HFFc6 (cell line): ENCODE measurements at regions not wholly inside any gene's neighbourhood (a gene's known extent, or its start where the extent isn't known, plus 50 kb on each side); places are given as distances from the start of the nearest gene placed in this dataset.
"Not testable (repeated sequence)": the region's sequence is repeated elsewhere in the genome, so short reads cannot be mapped to it uniquely, and the experiment has no call there.

Experiments used
- DNase-seq: peaks from one replicate; pipeline ENCODE4 v3.0.0-alpha.2; 2018
- H3K27ac Mint-ChIP-seq: 2 replicates; pipeline ENCODE4 v1.8.0; 2020; ENCODE audit warnings: mild to moderate bottlenecking, mixed read lengths
- H3K27me3 Mint-ChIP-seq: 2 replicates; pipeline ENCODE4 v1.8.0; 2021; ENCODE audit warnings: mild to moderate bottlenecking, moderate library complexity, mixed read lengths; ENCODE audit not compliant: insufficient read depth
- H3K36me3 Mint-ChIP-seq: 2 replicates; pipeline ENCODE4 v1.8.0; 2021; ENCODE audit warnings: low read depth, mixed read lengths
- H3K4me1 Mint-ChIP-seq: 2 replicates; pipeline ENCODE4 v1.8.0; 2020; ENCODE audit warnings: low read depth, mixed read lengths
- H3K4me3 Mint-ChIP-seq: 2 replicates; pipeline ENCODE4 v1.8.0; 2020; ENCODE audit warnings: mild to moderate bottlenecking, moderate library complexity, mixed read lengths
- H3K9me3 Mint-ChIP-seq: 2 replicates; pipeline ENCODE4 v1.8.0; 2020; ENCODE audit warnings: mild to moderate bottlenecking, mixed read lengths
- TF ChIP-seq, protein P1 (sequence below): fragments of 200-600 bp; sonication (generic); IDR thresholded peaks from 2 replicates; pipeline ENCODE4 v1.5.0; 2021; ENCODE audit warnings: antibody characterized with exemption, mild to moderate bottlenecking

DNA sequence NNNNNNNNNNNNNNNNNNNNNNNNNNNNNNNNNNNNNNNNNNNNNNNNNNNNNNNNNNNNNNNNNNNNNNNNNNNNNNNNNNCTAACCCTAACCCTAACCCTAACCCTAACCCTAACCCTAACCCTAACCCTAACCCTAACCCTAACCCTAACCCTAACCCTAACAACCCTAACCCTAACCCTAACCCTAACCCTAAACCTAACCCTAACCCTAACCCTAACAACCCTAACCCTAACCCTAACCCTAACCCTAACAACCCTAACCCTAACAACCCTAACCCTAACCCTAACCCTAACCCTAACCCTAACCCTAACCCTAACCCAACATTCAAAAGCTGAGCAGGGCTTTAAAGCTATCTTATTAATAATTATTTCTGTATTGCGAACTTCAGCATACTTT is 182.5 kb upstream of the FAM20C start:
- not testable (repeated sequence) for H3K9me3 Mint-ChIP-seq, H3K4me1 Mint-ChIP-seq, H3K4me3 Mint-ChIP-seq, DNase-seq, H3K27ac Mint-ChIP-seq, H3K36me3 Mint-ChIP-seq, H3K27me3 Mint-ChIP-seq

DNA sequence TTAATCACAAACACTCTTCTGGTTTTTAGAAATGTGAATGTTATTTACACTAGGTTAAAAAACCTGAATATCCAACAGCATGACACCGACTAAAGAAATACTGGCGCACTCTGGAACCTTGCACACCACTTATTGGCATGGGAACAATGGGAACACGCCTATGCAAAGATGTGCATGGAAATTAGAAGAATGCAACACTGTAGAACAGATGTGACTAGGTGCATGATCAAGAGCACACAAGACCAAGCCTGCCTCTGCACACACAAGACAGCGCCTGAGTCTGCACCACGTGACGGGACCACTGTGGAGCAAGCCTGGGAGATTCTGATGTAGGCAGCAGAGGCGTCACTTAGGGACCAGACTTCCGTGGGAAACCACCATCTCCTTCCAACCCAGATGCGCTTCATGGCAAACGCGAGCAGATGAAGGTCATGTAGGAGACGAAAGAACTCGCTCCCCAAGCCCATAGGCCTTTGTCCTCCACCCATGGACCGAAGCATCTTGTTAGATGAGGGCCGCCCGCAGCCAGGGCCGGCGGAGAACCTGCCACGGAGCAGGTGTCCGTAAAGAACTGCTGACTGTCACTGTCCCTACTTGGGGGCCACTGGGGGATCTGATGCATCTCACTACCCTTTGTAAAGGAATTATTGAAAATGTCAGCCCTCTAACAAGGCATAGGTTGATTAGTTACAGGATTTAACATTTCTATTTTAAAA is 159.6 kb upstream of the FAM20C start:
- H3K4me1 Mint-ChIP-seq, H3K27me3 Mint-ChIP-seq, H3K4me3 Mint-ChIP-seq, DNase-seq, H3K36me3 Mint-ChIP-seq, H3K9me3 Mint-ChIP-seq, H3K27ac Mint-ChIP-seq: not testable (repeated sequence)

DNA sequence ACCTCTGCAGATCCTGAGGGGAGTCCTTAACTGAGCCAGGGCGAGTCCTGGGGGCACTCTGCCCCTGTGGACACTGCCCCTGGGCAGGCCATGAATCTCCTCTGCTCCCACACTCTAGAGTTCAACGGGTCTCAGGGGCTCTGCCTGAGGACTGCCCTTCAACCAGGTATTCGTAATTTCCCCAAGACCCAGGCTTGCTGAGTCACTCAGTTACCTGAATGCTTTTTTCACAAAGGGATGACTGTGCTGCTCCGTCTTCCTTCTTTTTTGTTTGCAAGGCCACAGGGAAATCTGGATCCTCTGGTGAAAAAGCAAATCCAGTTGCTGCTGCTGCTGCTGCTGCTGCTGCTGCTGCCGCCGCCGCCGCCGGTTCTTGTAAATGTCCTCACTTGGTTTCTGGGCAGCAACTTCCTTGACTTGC is 157.2 kb upstream of the FAM20C start:
- H3K36me3 Mint-ChIP-seq, H3K27ac Mint-ChIP-seq, H3K9me3 Mint-ChIP-seq, H3K4me1 Mint-ChIP-seq, DNase-seq, H3K27me3 Mint-ChIP-seq, H3K4me3 Mint-ChIP-seq: not testable (repeated sequence)

DNA sequence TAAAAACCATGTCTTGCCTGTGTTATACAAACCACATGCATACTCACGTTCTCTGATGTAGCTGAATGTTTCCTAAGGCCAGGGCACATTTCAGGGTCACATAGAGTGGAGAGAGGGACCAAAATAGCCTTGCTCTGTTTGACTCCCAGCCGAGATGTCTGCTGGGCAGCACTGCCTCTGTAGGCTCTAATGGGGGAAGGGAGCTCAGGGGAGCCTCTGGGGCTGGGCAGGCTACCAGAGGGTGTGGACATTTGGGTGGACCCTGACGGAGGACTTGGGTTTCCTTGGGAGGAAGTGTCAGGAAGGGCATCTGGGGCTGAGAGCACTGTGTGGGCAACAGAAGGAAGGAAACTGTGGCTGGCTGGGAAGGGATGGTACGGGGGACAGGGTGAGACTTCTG is 155.8 kb upstream of the FAM20C start:
- H3K4me3 Mint-ChIP-seq, H3K4me1 Mint-ChIP-seq, H3K36me3 Mint-ChIP-seq, H3K27me3 Mint-ChIP-seq, H3K9me3 Mint-ChIP-seq, H3K27ac Mint-ChIP-seq, DNase-seq: not testable (repeated sequence)

DNA sequence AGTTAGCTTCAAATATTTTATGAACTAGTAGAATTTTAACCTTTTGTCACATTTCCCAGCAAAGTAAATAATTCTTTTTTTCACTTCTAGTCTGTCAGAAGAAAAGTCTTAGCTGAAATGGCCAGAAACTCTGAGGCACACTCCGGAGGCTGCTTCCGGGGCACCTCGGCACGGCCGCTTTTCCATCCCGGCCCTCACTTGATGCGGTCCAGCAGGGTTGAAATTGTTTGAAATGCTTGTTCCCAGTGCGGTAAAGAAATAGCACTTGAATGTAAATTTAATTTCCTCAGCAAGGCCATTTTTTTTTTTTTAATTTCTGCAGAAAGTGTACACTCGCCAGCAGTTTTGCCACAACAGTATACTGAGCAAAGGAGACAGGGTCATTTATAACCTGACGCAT is 154.7 kb upstream of the FAM20C start:
- not testable (repeated sequence) for H3K27ac Mint-ChIP-seq, H3K9me3 Mint-ChIP-seq, H3K4me3 Mint-ChIP-seq, H3K36me3 Mint-ChIP-seq, DNase-seq, H3K4me1 Mint-ChIP-seq
- H3K27me3 Mint-ChIP-seq: peaks cover 14% of the 10 kb centered on the region

DNA sequence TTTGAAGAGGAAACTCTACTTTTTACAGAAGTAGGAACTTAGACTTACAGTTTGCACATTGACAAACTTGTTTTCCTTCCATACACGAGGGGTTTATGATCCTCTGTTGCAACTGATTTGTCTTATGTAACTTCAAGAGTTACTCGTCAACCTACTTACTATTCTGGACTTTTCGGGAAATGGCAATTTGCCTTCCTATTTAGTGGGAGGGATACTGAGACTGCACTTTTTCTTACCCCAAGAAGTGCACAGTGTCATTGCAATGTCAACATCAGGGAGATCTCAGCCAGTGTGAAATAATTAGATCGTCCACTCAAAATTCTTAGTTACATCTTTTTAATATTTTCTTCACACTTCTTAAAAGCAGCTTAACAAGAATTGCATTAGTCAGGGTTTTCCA is 153.9 kb upstream of the FAM20C start:
- peaks cover 17% of the 10 kb centered on the region for H3K27me3 Mint-ChIP-seq
- not testable (repeated sequence) for DNase-seq, H3K4me1 Mint-ChIP-seq, H3K27ac Mint-ChIP-seq, H3K4me3 Mint-ChIP-seq, H3K9me3 Mint-ChIP-seq, H3K36me3 Mint-ChIP-seq

DNA sequence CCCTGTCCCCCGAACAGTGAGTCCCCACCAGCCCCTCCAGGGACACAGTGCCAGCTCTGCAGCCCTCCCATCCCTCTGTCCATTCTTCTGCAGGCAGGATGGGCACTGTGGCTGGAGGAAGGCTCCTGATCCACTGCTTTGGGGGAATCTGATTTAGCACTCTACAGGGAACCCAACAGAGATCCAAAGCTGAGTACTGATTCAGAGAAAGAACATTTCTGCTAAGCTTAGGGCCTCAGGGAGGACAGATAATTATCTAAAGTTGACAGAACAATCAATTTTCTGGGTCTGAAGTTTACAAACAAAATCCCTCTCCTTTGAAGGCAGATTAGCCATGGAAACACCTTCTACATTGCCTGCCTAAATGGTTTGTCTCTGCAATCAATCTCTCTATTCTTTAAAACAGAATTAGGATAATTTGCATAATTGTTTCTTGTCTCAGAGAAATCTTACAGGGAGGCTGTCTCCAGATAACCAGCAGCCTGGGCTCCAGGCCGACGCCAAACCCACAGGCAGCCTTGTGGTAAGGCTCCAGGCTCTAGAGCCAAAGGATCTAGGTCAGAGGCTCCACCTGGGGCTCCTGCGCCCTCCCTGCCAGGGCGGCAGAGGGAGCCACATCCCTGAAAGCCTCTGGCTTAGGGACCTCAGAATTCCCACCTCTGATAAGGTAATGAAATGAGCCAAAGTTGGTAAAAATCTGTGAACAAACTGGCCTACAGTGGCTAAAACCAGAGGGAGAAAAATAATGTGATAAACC is 152.2 kb upstream of the FAM20C start:
- H3K4me1 Mint-ChIP-seq, H3K36me3 Mint-ChIP-seq, H3K9me3 Mint-ChIP-seq, H3K27ac Mint-ChIP-seq, DNase-seq, H3K4me3 Mint-ChIP-seq: not testable (repeated sequence)
- H3K27me3 Mint-ChIP-seq: peaks cover 21% of the 10 kb centered on the region

DNA sequence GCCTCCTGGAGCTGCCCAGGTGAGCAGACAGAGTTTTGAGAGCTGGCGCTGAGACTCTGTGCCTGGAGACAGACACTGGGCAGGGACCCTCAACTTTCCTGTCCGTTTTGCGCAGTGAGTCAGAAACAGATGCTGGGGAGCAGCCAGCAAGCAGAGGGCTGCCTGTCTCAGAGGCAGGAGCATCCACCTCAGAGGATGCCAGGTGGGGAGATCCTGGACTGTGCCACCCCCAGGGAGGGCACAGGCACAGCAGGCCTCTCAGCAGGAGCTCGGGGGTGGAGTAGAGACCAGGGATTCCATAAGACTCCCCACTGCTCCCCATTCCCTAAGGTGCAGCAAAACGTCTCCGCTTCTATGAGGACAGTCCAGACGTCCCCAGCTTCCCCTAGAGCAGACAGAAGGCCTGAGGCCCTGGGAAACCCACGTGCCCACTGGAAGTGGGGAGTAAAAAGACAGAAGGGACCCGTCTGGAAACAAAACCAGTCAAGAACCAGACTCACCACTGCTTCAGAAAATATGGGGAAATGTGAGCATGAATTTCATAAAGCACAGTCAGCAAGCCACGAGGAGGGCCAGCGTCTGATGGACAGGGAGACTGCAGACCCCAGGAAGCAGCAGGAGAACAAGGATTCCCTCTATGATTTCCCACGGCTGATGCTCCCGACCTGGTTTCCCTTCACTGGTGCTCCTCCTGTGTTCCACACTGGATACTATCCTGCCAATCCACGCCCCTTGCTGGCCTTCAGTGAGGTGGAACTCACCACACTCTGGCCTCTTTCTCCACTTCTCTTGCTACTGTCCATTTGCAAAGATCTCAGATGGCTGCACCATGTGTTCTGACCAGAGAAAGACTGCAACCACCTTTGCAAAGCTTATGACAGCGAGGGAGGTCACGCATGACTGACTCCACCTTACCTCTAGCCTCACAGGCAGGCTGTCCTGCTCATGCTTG is 151.3 kb upstream of the FAM20C start:
- no peak for DNase-seq
- no peak overlapping the region for H3K27ac Mint-ChIP-seq
- H3K27me3 Mint-ChIP-seq: peaks cover 24% of the 10 kb centered on the region
- TF ChIP-seq, protein P1, sequence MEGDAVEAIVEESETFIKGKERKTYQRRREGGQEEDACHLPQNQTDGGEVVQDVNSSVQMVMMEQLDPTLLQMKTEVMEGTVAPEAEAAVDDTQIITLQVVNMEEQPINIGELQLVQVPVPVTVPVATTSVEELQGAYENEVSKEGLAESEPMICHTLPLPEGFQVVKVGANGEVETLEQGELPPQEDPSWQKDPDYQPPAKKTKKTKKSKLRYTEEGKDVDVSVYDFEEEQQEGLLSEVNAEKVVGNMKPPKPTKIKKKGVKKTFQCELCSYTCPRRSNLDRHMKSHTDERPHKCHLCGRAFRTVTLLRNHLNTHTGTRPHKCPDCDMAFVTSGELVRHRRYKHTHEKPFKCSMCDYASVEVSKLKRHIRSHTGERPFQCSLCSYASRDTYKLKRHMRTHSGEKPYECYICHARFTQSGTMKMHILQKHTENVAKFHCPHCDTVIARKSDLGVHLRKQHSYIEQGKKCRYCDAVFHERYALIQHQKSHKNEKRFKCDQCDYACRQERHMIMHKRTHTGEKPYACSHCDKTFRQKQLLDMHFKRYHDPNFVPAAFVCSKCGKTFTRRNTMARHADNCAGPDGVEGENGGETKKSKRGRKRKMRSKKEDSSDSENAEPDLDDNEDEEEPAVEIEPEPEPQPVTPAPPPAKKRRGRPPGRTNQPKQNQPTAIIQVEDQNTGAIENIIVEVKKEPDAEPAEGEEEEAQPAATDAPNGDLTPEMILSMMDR: no peak
- H3K4me3 Mint-ChIP-seq: no peak overlapping the region
- no peaks in the 10 kb centered on the region for H3K9me3 Mint-ChIP-seq
- H3K4me1 Mint-ChIP-seq: peaks cover 5% of the 10 kb centered on the region; the same call in 1 of the 2 replicates
- H3K36me3 Mint-ChIP-seq: no peaks in the 10 kb centered on the region
